GM04504 (cell line): ENCODE measurements at regions not wholly inside any gene's neighbourhood (a gene's known extent, or its start where the extent isn't known, plus 50 kb on each side); places are given as distances from the start of the nearest gene placed in this dataset.

Source experiments
- DNase-seq: peaks from one replicate; pipeline ENCODE4 v3.0.0-alpha.2; 2012; ENCODE audit warnings: low read depth

DNA sequence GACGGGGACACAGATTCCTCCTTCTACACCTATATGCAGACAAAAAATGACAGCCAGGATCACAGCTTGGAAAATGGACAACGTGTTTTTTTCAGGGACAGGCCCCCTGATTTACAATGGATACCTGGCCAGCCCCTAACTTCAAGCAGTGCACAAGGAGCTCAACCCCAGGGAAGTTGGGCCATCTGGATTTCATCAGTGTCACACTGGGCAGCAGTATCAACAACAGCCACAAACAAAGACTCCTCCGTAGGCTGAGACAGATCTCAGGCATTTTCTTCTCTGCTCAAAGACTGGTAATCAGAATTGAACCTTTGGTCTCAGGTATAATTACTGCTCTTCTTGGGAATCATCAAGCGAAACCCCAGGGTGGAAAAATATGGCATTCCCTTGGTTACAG lies 374.0 kb downstream of the ZNF608 start:
- DNase-seq, result no peak

DNA sequence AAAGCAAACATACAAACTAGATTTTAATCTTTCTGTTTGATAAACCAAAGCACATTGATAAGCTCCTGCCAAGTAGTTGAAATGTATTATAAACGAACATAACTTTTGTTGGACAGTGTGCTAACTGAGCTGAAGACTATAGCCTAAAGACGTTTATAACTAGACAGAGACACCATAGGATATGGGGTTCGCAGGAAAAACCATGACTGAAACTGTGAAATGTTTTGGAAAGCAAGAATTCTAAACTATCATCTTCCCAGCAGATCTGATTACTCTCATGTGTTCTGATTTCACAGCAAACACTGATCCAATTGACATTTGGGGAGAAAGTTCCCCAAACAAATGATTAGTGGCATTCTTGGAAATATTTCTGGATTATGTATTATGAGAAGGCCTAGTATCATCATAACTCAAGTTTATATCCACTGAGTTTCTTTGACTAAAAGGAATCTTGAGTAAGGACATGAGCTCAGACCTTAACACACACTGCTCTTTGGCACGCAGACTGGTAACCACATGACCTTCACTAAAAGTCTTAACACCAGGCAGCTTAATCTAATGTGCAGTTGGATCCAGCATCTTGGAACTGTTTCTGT lies 375.2 kb downstream of the ZNF608 start:
- DNase-seq, result peak; percentile 62

DNA sequence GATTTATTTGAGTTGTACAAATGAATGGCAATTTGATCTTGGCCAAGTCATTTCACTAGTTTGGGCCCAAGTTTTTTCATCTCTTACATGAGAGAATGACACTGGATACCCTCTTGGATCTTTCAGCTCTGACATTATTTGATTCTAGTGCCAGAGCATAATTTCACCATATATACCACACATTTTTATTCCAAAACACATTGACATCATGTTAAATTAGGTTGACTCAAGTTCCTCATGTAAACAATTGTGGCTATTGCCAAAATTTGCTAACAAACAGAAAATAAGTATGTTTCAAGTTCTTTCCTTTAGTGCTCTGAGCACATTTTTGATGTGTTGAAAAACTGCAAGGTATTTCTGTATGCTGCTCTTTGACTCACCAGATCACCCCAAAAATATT lies 375.8 kb downstream of the ZNF608 start:
- DNase-seq, result no peak

DNA sequence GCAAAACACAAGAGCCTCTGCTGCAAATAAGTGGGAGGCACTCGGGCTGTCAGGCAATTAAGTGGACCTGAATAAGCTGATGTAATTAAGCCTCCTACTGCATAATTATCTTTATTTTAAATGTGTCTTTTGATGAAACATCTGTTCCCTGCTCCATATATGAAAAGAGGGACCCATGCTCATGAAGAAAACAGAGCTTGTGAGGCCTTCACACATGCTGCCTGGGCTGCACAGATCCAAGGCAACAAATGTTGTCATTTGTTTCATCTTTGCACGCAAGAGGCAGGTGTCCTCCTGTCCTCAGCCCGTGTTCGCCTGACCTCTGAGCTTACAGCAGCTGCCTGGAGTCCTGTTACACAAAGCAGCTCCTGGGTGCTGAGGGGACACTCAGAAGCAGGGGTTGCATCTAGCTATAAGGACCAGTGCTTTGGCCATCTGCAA lies 381.1 kb downstream of the ZNF608 start:
- DNase-seq, result no peak

DNA sequence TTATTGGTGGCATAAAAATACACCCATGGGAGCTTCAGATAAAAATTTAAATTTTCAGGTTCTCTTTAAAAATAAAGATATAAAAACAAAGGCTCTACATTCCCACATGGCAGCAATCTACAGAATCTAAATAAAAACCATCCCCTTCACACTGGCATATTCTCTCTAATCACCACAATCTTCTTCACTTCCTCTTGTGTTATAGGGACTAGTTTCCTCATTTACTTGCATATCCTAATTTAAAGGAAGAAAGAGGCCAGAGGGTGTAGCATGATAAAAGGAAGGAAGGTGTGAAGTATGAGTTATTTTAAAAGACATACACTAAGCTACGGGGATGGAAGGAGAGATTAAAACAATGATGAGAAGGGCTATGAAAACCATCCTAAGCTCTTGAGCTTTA lies 390.5 kb downstream of the ZNF608 start:
- DNase-seq, result no peak

DNA sequence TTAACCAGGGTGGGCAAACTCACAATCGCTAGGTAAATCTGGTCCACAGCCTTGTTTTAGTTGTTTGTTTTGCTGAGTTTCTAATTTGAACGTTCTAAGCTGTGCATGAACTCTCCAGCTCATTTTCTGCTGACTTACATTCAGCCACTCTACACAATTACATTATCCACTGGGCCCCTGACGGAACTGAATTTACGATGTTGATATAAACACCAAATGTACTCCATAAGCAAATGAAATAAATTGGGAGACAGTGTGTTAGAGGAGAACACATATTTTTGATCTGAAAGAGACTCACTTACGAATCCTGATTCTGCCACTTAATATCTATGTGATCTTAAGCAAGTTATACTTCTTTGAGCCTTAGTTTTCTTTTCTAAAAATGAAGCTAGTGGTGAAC lies 393.4 kb downstream of the ZNF608 start:
- no peak for DNase-seq

DNA sequence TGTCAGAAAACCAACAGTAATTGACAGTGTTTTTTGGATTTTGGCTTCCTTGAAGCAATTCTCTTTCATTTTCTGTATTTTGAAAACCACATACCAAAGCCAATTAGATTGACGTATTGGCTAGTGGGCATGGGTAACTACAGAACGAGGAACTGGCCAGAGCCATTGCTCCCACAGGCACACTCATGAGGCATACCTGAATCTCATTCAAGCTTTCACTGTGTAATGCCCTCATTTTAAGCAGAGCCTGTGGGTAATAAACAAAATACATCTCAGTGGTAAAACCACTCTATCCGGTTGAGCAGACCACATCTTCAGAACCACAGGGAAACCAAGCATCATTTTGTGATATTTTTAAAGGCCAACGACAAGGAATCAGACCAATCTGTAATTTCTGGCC lies 394.1 kb downstream of the ZNF608 start:
- no peak for DNase-seq

DNA sequence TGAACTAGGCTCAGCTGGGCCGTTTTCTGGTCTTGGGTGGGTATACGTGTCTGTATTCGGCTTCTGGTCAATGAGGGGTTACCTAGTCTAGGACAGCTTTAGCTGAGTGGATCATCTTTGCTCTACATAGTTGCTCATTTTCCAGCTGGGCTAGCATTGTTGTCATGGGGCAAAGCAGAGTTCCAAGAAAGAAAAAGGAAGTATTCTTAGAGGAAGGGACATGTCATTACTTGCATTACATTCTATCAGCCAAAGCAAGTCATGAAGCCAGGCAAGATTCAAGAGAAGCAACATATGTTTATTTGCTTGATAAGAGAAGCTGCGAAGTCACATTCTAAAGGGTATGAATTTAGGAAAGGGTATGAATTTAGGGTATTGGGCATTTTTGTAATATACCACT lies 396.5 kb downstream of the ZNF608 start:
- DNase-seq, result no peak

DNA sequence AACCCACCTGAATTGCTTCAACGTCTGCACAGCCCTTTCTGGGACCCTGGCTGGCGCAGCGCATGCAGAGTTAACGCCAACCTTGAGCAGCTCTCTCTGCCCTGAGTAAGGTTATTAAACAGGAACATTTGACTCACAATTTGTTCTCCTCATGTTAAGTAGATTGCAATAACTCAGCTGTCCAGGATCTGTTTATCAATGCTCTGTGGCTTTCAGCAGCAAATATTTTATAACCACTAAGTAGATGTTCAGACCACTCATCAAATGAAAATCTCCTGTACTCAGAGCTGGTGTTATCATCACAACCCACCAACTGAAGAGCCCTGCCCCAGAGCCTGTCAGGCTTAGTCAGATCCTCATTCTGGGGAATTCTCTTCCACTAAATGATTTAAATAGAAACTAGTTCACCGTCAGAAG lies 403.0 kb downstream of the ZNF608 start:
- peak; percentile 25 for DNase-seq

DNA sequence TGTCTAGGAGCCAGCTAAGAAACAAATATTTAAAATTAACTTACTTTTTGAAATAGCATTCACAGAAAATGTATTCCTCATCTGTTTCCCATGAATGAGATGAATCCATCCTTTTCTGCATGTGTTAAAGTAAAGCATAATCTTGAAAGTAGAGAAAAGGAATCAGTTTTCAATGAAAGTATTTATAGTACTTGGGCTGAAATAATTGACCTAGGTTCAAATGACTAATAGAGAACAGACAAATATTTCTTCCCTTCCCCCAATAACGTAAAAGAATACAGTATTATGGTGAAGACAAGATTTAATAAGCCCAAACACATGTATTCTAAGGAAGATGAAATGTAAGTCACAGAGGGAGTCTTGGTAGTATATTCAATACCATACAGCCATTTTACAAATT lies 403.5 kb downstream of the ZNF608 start:
- DNase-seq, result no peak

DNA sequence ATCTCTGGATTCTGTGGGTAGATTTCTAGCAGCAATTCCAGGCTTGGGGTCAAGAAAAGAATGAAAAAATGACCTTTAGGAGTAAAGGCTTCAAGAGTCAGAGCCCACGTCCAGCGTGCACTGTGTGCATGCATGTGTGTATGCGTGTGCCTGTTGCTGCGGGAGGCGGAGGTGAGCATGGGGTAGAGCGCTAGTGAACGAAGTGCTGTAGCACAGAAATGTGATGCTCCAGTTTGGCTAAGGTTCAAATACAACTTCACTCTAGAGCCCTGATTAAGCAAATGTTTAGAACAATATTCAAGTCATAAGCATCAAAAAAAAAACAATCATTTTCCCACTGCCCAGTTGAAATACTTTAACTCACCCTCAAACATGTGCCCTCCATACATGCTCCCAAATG lies 403.9 kb downstream of the ZNF608 start:
- DNase-seq, result no peak

DNA sequence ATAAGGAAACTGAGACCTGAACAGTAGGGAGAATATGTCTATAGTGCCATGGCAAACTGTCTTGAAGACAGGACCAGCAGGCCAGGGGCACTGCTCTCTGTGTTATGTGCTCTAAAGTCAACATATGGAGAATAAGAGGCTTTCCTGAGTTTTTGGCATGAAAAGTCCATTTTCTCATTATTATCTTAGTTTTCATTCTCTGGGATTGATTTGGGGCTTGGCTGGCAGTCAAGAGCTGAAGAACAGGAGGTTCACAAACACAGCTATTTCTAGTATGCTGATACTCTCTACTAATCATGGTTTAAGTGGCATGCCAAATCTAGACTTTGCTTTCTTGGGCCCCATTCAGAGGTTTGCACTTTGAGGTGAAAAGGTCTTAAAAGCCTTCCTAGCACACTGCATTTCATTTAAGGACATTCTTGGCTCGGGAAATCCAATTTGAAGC lies 404.4 kb downstream of the ZNF608 start:
- peak; percentile 8 for DNase-seq

DNA sequence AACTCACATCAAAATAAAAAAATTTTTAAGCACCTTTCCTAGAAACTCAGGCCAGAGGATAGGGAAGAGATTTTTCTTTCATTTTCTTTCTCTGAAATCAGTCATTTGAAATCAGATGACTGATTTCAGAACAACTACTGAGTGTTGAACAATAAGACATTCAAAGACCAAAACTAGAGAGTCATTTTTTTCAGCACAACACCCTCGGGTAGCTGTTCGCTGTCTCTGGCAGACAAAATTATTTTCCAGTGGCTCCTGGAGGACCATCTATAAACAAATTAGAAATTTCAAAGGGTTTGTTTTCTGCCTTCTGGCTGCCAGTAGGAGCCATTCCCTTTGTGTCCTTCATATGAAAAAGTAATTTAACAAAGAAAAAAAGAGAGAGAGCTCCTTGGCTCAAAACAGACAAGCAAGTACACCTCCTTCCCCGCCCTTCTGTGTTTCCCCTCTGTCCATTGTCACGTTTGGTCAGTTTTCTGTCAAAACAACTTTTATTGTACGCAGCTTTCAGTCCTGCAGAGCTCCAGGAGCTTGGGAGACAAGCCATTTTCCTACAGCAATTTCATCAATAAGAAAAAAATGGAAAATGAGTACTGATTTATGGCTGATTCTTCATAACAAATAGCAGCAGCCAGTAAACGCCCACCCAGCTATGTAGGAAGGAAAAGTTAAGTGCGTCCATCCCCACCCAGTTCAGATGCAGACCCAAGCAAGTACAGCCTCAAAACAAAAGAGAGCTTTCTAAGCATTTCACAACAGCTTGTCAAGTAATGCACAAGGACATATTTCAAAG lies 405.2 kb downstream of the ZNF608 start:
- DNase-seq, result no peak

DNA sequence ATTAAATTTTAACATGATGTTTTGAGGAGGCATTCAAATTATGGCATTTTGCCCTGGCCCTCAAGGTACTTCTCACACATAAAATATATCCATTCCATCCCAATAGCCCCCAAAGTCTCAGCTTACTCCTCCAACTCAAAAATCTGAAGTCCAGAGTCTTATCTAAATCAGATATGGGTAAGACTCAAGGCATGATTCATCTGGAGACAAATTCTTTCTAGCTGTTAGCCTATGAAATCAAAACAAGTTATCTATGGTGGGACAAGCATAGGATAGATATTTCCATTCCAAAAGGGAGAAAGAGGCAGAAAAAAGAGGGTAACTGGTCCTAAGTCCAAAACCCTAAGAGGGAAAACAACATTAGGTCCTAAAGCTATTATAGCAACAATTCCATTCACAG lies 408.4 kb downstream of the ZNF608 start:
- DNase-seq, result no peak

DNA sequence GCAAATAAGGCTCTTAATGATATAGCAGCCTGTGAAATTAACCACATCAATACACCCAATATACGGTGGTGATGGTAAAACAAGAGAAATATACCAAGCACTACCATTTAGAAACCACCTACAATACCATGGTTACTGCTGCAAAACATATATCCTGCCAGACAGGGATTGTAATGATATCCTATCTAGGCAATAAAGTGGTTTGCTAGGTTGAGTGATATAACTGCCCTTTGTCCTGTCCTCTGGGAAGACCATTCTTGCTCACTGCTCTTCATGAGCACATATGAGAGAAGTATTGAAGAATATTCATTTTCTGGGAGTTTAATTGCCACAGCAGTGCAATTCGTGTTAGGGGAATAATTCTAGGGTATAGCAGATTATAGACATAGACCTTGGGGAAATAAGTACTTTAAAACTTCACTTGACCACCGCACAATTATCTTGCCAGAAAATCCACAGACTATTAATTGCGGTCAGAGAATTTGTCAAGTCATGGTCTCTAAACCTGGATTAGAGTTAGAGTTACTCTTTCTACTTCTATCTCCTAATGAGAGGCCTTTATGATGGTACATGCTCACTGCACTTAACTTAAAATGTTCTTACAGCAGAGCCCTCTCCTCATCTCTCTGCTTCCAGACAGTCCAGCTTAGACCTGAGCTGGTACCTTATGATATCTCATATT lies 413.0 kb downstream of the ZNF608 start:
- no peak for DNase-seq

DNA sequence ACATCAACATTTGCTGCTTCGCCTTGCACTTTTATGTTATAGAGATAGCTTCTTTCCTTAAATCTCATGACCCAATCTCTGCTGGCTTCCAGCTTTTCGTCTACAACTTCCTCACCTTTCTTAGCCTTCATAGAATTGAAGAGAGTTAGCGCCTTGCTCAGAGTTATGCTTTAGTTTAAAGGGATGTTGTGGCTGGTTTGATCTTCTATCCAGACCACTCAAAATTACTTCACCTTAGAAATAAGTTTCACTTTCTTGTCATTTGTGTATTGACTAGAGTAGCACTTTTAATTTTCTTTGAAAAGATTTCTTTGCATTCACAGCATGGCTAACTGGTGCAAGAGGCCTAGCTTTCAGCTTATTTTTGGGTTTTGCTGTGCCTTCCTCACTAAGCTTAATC lies 414.2 kb downstream of the ZNF608 start:
- no peak for DNase-seq

DNA sequence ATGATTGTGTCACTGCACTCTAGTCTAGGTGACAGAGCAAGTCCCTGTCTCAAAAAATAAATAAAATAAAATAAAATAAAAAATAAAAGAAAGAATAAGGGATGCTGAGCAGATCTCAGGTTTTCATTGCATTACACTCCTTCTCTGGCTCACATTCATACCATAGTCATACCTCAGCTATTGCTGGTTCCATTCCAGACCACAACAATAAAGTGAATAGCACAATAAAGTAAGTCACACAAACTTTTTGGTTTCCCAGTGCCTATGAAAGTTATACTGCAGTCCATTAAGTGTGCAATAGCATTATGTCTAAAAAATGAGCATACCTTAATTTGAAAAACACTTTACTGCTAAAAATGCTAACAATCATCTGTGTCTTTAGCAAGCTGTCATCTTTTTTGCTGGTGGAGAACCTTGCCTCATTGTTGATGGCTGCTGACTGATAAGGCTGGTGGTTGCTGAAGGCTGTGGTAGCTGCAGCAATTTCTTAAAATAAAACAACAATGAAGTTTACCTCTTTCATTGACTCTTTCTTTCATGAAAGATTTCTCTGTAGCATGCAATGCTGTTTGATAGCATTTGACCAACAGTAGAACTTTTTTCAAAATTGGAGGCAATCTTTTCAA lies 415.7 kb downstream of the ZNF608 start:
- DNase-seq, result no peak

DNA sequence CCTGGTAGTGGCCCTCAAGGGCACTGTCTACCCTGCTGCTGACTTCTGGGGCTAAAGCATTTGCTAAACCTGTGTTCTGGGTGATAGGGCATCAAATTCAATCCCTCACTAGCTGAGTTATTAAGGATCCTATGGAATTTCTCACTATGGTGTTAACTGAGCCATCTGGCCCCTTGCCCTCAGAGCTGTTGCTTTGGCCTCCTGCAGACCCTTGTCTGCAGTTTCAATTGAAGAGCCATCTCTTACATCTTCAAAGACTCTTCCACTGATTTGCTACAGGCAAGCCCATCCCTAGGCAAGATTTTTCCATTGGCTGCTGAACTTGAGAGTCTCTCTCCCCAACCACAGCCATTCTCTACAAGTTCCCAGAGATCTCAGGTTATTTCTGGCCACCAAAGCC lies 418.2 kb downstream of the ZNF608 start:
- DNase-seq, result no peak

DNA sequence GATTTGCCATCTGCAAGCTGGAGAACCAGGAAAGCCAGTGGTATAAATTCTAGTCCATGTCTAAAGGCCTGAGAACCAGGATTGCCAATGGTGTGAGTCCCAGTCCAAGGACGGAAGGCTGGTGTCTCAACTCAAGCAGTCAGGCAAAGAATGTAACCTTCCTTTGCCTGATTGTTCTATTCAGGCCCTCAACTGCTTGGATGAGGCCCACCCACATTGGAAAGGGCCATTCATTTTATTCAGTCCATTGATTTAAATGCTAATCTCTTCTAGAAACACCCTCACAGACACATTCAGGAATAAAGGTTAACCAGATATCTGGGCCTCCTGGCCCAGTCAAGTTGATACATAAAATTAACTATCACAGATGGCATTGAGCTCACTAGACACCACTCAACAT lies 427.8 kb downstream of the ZNF608 start:
- no peak for DNase-seq

DNA sequence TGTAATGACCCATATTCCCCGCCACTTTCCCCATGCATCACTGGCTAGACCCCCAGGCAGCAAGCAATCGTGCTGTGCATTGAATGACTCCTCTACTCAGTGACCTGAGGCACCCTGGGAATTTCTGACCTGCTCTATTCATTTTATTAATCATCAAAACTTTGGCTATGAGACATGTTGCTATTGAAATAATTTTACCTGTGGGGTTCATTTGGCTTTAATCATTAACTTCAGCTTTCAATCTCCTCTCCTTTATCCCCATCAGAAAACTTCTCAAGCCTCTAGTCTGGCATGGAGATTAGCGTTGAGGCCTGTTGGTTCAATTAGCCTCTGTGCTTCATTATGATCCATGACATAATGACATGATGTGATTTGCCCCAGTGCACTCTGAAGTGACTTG lies 429.0 kb downstream of the ZNF608 start:
- no peak for DNase-seq

DNA sequence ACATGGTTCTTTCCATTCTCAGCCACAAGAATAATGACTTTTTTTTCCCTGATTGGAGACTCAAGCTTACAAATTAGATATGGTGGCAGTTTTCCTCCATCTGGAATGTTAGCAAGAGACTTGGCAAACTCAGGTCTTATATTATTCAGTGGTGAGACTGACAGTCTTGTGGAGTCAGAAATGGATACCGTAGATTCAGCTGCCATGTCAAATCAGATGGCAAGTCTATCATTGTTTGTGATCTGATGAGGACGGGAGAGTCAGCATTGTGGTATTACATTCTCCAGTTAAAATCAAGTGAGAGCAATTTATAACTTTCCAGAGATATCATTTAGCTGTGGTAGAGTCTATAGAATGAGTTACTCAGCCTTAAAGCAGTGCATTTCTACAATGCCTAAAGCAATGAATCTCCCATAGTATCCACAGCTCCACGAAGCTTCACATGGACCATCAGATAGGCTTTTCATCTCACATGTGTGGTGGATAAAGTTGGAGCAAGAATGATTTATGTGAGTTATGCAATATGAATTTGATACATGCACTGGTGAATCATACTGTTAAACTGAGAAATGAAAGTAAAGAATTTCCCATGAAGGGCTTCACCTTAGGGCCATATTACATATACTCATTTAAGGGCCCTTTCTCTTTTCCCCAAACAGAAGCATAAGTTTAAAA lies 430.6 kb downstream of the ZNF608 start:
- peak; percentile 5 for DNase-seq

DNA sequence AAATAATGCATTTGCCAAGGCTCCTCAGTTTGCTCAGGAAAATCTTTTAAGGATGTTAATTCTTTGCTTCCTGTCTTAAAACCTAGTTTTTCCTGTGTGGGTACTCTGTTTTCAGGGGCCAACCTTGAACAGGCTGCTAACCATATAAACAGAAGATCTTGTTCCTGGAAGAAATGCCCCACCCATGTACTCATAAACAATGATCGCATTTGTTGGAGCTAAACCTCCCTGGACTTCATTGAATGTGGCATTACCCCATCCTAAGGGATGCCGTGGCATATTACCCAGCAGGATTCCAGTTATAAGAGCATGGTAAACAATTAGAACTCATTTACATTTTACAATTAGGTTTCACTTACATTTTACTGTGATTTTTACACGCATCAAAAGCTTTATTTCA lies 436.0 kb downstream of the ZNF608 start:
- DNase-seq, result no peak
